PC-3 (cell line): ENCODE measurements at regions not wholly inside any gene's neighbourhood (a gene's known extent, or its start where the extent isn't known, plus 50 kb on each side); places are given as distances from the start of the nearest gene placed in this dataset.

ENCODE experiments used
- EZH2 ChIP-seq: fragments of 300-600 bp; sonication (generic); IDR thresholded peaks from one replicate; pipeline ENCODE4 v1.6.1; 2017; ENCODE audit warnings: antibody characterized with exemption, mild to moderate bottlenecking, low read length; ENCODE audit not compliant: unreplicated experiment
- TF ChIP-seq, protein P1 (sequence below): fragments of 300-600 bp; sonication (generic); conservative IDR thresholded peaks from 2 replicates; pipeline ENCODE4 v1.5.1; 2017; ENCODE audit warnings: antibody characterized with exemption, low read depth, mild to moderate bottlenecking, low read length

DNA sequence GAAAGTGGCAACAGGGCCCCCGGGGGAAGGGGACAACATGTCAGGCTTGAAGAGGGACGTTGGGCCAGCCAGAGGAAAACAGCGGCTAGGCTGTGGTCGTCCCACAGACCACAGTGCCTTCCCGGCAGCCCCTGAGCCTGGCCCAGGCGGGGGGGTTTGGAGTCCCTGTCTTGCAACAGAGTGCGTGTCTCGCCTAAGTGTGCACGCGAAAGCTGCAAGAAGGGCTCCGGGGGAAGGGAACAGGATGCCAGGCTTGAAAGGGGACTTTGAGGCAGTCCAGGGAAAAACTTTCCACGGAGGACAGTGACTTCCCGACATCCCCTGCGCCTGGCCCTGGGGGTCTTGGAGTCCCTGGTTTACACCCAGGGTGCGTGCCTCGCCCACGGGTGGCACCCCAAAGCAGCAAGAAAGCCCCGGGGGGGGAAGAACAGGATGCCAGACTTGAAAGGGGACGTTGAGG, 157.5 kb upstream of the ALG10B start:
- TF ChIP-seq, protein P1, sequence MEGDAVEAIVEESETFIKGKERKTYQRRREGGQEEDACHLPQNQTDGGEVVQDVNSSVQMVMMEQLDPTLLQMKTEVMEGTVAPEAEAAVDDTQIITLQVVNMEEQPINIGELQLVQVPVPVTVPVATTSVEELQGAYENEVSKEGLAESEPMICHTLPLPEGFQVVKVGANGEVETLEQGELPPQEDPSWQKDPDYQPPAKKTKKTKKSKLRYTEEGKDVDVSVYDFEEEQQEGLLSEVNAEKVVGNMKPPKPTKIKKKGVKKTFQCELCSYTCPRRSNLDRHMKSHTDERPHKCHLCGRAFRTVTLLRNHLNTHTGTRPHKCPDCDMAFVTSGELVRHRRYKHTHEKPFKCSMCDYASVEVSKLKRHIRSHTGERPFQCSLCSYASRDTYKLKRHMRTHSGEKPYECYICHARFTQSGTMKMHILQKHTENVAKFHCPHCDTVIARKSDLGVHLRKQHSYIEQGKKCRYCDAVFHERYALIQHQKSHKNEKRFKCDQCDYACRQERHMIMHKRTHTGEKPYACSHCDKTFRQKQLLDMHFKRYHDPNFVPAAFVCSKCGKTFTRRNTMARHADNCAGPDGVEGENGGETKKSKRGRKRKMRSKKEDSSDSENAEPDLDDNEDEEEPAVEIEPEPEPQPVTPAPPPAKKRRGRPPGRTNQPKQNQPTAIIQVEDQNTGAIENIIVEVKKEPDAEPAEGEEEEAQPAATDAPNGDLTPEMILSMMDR, result no peak
- TF ChIP-seq EZH2, result no peak
